Lower leg skin (tissue), 3 donors: ENCODE measurements at regions not wholly inside any gene's neighbourhood (a gene's known extent, or its start where the extent isn't known, plus 50 kb on each side); places are given as distances from the start of the nearest gene placed in this dataset.

Experiments
- CTCF ChIP-seq, 3 donors: fragments of 450-650 bp; IDR thresholded peaks; one replicate each; pipeline ENCODE4 v1.5.1; 2016; ENCODE audit warnings: antibody characterized with exemption in 3 of 3, mild to moderate bottlenecking in 3 of 3, moderate library complexity in 2 of 3
- POLR2A ChIP-seq, 2 donors: fragments of 450-650 bp; IDR thresholded peaks; one replicate each; pipeline ENCODE4 v1.6.1; 2016 to 2017; ENCODE audit warnings: antibody characterized with exemption in 2 of 2, mild to moderate bottlenecking in 1 of 2, moderate library complexity in 1 of 2

- TF ChIP-seq CTCF (IDR thresholded peaks at IDR 0.05) (no peak), POLR2A (IDR thresholded peaks at IDR 0.05) (no peak)
Observed at GRCh38 chr6:86856379-86856778, 80.9 kb upstream of the HTR1E start.
